ENCODE measurements at regions not wholly inside any gene's neighbourhood (a gene's known extent, or its start where the extent isn't known, plus 50 kb on each side); places are given as distances from the start of the nearest gene placed in this dataset.

DNA sequence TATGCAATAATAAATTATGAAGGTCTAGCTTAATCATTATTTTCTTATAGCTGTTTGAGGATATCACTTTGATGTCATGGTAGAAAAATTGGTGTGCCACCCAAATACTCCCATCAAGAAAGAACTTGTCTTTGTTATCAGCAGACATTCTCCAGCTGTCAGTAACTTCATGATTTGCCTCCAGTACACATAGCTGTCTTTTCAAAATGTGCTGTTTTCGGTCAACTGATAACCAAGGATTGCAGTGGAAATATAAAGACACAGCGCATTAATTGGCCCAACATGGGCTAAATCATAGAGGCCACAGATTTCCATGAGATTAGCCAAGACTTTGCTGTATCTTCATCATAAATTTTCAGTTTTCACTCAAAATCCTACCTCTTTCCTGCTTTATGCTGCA lies 993.5 kb upstream of the SEMA6A start:
- TF ChIP-seq, protein P1, sequence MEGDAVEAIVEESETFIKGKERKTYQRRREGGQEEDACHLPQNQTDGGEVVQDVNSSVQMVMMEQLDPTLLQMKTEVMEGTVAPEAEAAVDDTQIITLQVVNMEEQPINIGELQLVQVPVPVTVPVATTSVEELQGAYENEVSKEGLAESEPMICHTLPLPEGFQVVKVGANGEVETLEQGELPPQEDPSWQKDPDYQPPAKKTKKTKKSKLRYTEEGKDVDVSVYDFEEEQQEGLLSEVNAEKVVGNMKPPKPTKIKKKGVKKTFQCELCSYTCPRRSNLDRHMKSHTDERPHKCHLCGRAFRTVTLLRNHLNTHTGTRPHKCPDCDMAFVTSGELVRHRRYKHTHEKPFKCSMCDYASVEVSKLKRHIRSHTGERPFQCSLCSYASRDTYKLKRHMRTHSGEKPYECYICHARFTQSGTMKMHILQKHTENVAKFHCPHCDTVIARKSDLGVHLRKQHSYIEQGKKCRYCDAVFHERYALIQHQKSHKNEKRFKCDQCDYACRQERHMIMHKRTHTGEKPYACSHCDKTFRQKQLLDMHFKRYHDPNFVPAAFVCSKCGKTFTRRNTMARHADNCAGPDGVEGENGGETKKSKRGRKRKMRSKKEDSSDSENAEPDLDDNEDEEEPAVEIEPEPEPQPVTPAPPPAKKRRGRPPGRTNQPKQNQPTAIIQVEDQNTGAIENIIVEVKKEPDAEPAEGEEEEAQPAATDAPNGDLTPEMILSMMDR (conservative IDR thresholded peaks at IDR 0.05; ENCODE audit: low read length): no peak
- no peak for TF ChIP-seq EZH2phosphoT487 (IDR thresholded peaks at IDR 0.05; ENCODE audit: borderline replicate concordance, low read depth, low read length)
